Right atrium auricular region (tissue), 2 donors: ENCODE measurements at regions not wholly inside any gene's neighbourhood (a gene's known extent, or its start where the extent isn't known, plus 50 kb on each side); places are given as distances from the start of the nearest gene placed in this dataset.

Source experiments
- DNase-seq: peaks from one replicate; pipeline ENCODE4 v3.0.0-alpha.2; 2019; ENCODE audit warnings: low spot score
- H3K27ac ChIP-seq, 2 donors: fragments of 200-600 bp; sonication (generic); 1 replicate in 1 of 2; 2 replicates in 1 of 2; pipeline ENCODE4 v1.5.1; 2016 to 2019
- H3K27me3 ChIP-seq, 2 donors: fragments of 200-600 bp; sonication (generic); one replicate each; pipeline versions ENCODE4 v1.5.1 to v1.6.0; 2017 to 2019
- H3K36me3 ChIP-seq: fragments of 200-600 bp; sonication (generic); one replicate; pipeline ENCODE4 v1.5.1; 2016
- H3K4me1 ChIP-seq, 2 donors: fragments of 200-600 bp; sonication (generic); one replicate each; pipeline versions ENCODE4 v1.5.1 to v1.6.0; 2017 to 2019
- H3K4me3 ChIP-seq, 2 donors: fragments of 200-600 bp; sonication (generic); 1 replicate in 1 of 2; 2 replicates in 1 of 2; pipeline ENCODE4 v1.5.1; 2017 to 2019; ENCODE audit warnings: mild to moderate bottlenecking in 1 of 2, moderate library complexity in 1 of 2
- H3K9me3 ChIP-seq, 2 donors: fragments of 200-600 bp; sonication (generic); one replicate each; pipeline ENCODE4 v1.5.1; 2019
- TF ChIP-seq, protein P1 (sequence below), 2 donors: fragments of 200-600 bp; sonication (generic); IDR thresholded peaks; one replicate each; pipeline ENCODE4 v1.5.1; 2019; ENCODE audit warnings: antibody characterized with exemption in 2 of 2

DNA sequence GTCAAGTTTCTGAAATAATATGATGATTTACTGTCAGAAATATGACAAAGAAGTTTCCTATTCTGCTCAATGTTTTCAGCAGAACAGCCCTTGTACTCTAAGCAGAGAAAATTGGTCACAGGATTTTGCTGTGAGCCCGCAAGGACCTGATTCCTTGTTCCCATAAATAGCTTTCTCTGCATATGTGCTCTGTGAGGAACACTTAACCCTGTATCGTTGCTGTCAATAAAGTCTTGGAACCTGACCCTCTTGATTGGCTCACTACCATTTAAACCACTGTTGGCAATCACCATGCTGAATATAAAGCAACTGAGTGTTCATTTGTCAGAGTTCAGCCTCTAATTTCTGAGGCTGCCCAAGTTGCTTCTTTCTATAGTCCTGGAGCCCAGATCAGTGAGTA is 158.2 kb upstream of the NOCT start:
- H3K27me3 ChIP-seq = no peaks in the 10 kb centered on the region
- no peak for DNase-seq
- TF ChIP-seq, protein P1, sequence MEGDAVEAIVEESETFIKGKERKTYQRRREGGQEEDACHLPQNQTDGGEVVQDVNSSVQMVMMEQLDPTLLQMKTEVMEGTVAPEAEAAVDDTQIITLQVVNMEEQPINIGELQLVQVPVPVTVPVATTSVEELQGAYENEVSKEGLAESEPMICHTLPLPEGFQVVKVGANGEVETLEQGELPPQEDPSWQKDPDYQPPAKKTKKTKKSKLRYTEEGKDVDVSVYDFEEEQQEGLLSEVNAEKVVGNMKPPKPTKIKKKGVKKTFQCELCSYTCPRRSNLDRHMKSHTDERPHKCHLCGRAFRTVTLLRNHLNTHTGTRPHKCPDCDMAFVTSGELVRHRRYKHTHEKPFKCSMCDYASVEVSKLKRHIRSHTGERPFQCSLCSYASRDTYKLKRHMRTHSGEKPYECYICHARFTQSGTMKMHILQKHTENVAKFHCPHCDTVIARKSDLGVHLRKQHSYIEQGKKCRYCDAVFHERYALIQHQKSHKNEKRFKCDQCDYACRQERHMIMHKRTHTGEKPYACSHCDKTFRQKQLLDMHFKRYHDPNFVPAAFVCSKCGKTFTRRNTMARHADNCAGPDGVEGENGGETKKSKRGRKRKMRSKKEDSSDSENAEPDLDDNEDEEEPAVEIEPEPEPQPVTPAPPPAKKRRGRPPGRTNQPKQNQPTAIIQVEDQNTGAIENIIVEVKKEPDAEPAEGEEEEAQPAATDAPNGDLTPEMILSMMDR (IDR thresholded peaks at IDR 0.05) = no peak
- H3K36me3 ChIP-seq = no peaks in the 10 kb centered on the region
- H3K9me3 ChIP-seq = no peaks in the 10 kb centered on the region
- no peaks in the 10 kb centered on the region for H3K4me1 ChIP-seq
- peak overlapping the region; percentile 29 to 51 for H3K27ac ChIP-seq
- no peak overlapping the region for H3K4me3 ChIP-seq

DNA sequence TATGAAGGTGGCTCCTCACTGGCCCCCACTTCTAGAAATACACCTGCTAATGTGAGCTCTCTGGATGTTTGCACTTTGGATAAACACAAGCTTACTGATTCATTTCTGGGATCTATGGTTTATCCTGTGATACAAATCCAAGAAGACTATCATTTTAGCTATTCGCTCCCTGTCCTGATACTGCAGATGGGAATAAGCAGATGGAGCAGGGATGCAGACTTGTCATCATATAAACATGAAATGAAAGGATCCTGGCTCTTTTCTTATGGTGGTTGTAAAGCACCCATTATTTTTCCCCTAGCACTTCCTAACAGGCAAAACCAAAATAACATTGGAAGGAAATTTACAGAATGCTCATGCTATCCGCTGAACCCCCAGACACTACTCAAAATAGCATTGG is 162.9 kb upstream of the NOCT start:
- Histone ChIP-seq H3K27me3 (no peaks in the 10 kb centered on the region), H3K9me3 (no peaks in the 10 kb centered on the region), H3K27ac (no peak overlapping the region), H3K36me3 (no peaks in the 10 kb centered on the region), H3K4me3 (no peak overlapping the region), H3K4me1 (no peaks in the 10 kb centered on the region)
- TF ChIP-seq, protein P1 (IDR thresholded peaks at IDR 0.05) = no peak
- DNase-seq = no peak

DNA sequence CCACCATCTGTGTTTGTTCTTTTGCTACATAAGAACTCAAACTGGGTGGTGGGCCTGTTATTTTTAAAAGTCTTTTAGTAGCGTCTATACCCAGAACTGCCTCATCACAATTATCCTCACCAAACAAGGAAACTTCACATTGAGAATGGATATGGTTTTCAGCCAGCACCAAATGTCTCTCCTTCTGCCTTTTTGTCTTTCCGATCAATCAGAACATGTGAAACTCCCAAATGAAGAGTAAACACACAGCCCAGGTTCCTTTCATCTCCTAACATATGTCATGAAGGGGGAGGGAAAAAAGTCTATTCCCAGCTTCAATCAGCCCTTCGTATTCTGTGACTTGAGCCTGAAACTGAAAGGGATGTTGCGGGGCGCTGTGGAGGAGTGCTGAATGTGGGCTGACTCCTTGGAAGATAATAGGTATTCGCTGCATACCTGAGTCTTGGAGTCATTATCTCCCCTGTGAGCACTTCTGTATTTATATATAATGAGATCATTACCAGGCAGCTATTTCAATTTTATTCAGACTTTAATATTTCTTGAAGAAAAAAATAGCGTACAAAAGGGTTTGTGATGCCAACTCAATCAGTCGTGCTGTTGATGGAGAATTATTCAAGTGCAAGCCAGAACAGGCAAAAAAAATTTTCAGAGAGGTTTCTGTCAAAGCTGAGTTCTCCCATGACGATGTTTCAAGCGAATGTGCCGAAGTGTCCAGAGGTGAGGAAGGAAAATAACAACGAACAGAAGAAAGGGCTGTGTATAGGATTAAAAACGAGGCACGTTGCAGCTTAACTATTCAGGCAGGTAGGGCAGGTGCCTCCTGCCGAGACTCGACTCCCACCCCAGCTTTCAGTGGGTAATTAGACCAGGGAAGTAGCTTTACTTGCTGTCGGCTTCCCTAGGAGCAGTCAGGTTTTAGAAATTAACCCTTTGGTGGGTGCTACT is 163.9 kb upstream of the NOCT start:
- Histone ChIP-seq H3K36me3 (no peaks in the 10 kb centered on the region), H3K27ac (no peak overlapping the region), H3K4me3 (no peak overlapping the region), H3K4me1 (no peaks in the 10 kb centered on the region), H3K27me3 (no peaks in the 10 kb centered on the region), H3K9me3 (no peaks in the 10 kb centered on the region)
- DNase-seq = no peak
- TF ChIP-seq, protein P1 (IDR thresholded peaks at IDR 0.05) = no peak

DNA sequence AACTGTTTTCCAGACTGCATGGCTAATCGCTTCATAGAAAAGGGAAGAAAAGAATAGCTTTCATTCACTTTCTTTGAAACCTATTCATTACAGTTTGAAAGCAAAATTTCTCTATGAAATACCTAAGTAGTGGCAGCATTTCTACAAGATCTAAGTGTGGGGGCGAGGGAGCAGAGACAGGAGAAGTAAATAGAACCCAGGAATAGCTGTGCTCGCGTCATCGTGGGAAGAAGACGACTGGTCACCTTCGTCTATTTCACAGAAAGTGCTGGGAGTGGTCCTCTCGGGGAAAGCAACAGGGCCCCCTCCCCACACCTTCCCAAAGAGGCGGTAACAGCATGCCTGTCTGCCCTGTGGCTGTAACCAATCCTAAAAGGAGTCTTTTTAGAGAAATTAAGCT is 169.9 kb upstream of the NOCT start:
- no peak for DNase-seq

DNA sequence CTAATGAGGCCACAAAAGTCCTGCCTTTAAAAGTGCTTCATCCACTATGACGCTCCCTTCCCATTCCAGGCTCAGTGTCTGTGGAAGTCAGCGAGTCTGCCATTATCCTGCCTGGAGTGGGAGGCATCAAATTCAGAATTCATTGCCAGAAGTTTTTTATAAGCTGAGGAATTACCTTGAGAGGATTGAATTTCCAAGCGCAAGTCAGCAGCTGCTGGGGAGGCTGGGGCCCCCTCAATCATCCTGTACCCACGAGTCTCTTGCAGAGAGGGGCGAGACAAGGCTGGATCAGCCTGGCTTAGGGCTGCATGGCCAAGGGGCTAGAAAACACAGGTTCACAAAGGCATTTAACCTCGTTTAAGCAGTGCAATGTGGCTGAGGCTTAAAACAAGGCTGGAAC is 170.5 kb upstream of the NOCT start:
- no peak for DNase-seq
- Histone ChIP-seq H3K27ac (no peak overlapping the region), H3K9me3 (no peaks in the 10 kb centered on the region), H3K36me3 (no peaks in the 10 kb centered on the region), H3K4me3 (no peak overlapping the region), H3K27me3 (no peaks in the 10 kb centered on the region), H3K4me1 (peaks cover 0 to 7% of the 10 kb centered on the region in 2 donors)
- TF ChIP-seq, protein P1 (IDR thresholded peaks at IDR 0.05) = no peak

More for the DNA sequence above, 169.9 kb upstream of the NOCT start:
- H3K27me3 ChIP-seq = no peaks in the 10 kb centered on the region
- H3K9me3 ChIP-seq = no peaks in the 10 kb centered on the region
- H3K36me3 ChIP-seq = no peaks in the 10 kb centered on the region
- H3K4me3 ChIP-seq = no peak overlapping the region
- H3K27ac ChIP-seq = no peak overlapping the region
- H3K4me1 ChIP-seq = peaks cover 0 to 7% of the 10 kb centered on the region in 2 donors
- TF ChIP-seq, protein P1 (IDR thresholded peaks at IDR 0.05) = no peak
